Astrocyte (in vitro differentiated cells and primary cell): ENCODE measurements at regions not wholly inside any gene's neighbourhood (a gene's known extent, or its start where the extent isn't known, plus 50 kb on each side); places are given as distances from the start of the nearest gene placed in this dataset.

Experiments
- EZH2 ChIP-seq: IDR thresholded peaks from 2 replicates; pipeline ENCODE4 v1.6.1; 2012; ENCODE audit warnings: mild to moderate bottlenecking, low read length, inconsistent platforms; ENCODE audit not compliant: insufficient read depth
- TF ChIP-seq, protein P1 (sequence below): IDR thresholded peaks from 2 replicates; pipeline ENCODE4 v1.5.1; 2011; ENCODE audit warnings: low read depth, mild to moderate bottlenecking, inconsistent platforms, low read length, moderate library complexity; ENCODE audit not compliant: insufficient read depth

DNA sequence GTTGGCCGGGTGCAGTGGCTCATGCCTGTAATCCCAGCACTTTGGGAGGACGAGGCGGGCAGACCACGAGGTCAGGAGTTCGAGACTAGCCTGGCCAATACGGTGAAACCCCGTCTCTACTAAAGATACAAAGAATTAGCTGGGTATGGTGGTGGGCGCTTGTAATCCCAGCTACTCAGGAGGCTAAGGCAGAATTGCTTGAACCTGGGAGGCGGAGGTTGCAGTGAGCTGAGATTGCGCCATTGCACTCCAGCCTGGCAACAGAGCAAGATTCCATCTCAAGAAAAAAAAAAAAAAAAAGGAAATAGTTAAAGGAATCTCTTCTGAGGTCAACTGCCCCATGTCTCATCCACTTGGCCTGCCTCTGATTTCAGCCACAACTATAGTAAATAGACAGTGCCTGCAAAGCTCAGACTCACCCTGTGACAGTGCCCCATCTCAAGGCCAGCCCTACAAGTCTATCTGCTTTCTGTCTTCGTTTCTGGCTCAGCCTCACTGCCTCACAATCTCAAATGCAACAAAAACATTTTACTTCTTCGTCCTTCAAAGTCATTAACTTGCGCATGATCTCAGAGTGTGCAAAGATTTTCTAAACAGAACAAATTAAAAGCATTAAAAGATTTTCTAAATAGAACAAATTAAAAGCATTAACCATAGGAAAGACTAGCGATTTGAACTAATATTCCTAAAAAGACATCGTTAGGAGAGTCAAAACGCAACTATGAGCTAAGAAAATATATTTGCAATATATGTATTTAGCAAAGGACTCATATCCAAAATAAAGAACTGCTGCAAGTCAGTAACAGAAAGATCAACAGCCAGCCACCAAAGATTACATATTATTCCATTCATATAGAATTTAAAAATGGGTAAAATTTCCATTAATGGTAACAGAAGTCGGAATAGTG lies 65.0 kb upstream of the PRDX6 start:
- TF ChIP-seq, protein P1, sequence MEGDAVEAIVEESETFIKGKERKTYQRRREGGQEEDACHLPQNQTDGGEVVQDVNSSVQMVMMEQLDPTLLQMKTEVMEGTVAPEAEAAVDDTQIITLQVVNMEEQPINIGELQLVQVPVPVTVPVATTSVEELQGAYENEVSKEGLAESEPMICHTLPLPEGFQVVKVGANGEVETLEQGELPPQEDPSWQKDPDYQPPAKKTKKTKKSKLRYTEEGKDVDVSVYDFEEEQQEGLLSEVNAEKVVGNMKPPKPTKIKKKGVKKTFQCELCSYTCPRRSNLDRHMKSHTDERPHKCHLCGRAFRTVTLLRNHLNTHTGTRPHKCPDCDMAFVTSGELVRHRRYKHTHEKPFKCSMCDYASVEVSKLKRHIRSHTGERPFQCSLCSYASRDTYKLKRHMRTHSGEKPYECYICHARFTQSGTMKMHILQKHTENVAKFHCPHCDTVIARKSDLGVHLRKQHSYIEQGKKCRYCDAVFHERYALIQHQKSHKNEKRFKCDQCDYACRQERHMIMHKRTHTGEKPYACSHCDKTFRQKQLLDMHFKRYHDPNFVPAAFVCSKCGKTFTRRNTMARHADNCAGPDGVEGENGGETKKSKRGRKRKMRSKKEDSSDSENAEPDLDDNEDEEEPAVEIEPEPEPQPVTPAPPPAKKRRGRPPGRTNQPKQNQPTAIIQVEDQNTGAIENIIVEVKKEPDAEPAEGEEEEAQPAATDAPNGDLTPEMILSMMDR = no peak
- TF ChIP-seq EZH2 = no peak
